ENCODE measurements at regions not wholly inside any gene's neighbourhood (a gene's known extent, or its start where the extent isn't known, plus 50 kb on each side); places are given as distances from the start of the nearest gene placed in this dataset.

- Histone ChIP-seq H3K9me3 (no peaks in the 10 kb centered on the region), H3K27ac (no peak overlapping the region), H3K36me3 (no peaks in the 10 kb centered on the region), H3K27me3 (no peaks in the 10 kb centered on the region), H3K4me3 (no peak overlapping the region), H3K4me1 (no peaks in the 10 kb centered on the region)
- no peak for DNase-seq
- no peak for TF ChIP-seq CTCF (IDR thresholded peaks at IDR 0.05)
- intact Hi-C loops (cut with DNase I; ENCODE audit: low total_unique reads) = no loop called here
These were observed 1085.9 kb downstream of the BCL11B start for GRCh38 chr14:98186140-98186539.

GRCh38 chr14:98187281-98187680, 1084.7 kb downstream of the BCL11B start:
- no peaks in the 10 kb centered on the region for H3K4me1 ChIP-seq
- intact Hi-C loops (cut with DNase I; ENCODE audit: low total_unique reads) = no loop called here
- no peaks in the 10 kb centered on the region for H3K9me3 ChIP-seq

GRCh38 chr14:98189062-98189461, 1082.9 kb downstream of the BCL11B start:
- intact Hi-C loops (cut with DNase I; ENCODE audit: low total_unique reads) = no loop called here
- no peaks in the 10 kb centered on the region for H3K36me3 ChIP-seq
- no peak overlapping the region for H3K4me3 ChIP-seq
- no peaks in the 10 kb centered on the region for H3K9me3 ChIP-seq
- H3K27me3 ChIP-seq = no peaks in the 10 kb centered on the region
- DNase-seq = no peak
- H3K4me1 ChIP-seq = no peaks in the 10 kb centered on the region
- no peak for TF ChIP-seq CTCF (IDR thresholded peaks at IDR 0.05)
- H3K27ac ChIP-seq = no peak overlapping the region

More at GRCh38 chr14:98187281-98187680, 1084.7 kb downstream of the BCL11B start:
- no peak for DNase-seq
- Histone ChIP-seq H3K36me3 (no peaks in the 10 kb centered on the region), H3K27me3 (no peaks in the 10 kb centered on the region), H3K27ac (no peak overlapping the region), H3K4me3 (no peak overlapping the region)
- no peak for TF ChIP-seq CTCF (IDR thresholded peaks at IDR 0.05)

- Histone ChIP-seq H3K27ac (no peak overlapping the region), H3K4me3 (no peak overlapping the region), H3K36me3 (no peaks in the 10 kb centered on the region), H3K27me3 (no peaks in the 10 kb centered on the region), H3K9me3 (no peaks in the 10 kb centered on the region), H3K4me1 (no peaks in the 10 kb centered on the region)
- intact Hi-C loops (cut with DNase I; ENCODE audit: low total_unique reads) = no loop called here
- DNase-seq = no peak
- TF ChIP-seq CTCF (IDR thresholded peaks at IDR 0.05) = no peak
These were observed 1082.5 kb downstream of the BCL11B start for GRCh38 chr14:98189511-98189910.

GRCh38 chr14:98189944-98190343, 1082.1 kb downstream of the BCL11B start:
- intact Hi-C loops (cut with DNase I; ENCODE audit: low total_unique reads) = no loop called here
- no peaks in the 10 kb centered on the region for H3K4me1 ChIP-seq
- no peak for DNase-seq
- no peaks in the 10 kb centered on the region for H3K27me3 ChIP-seq
- H3K27ac ChIP-seq = no peak overlapping the region
- no peak for TF ChIP-seq CTCF (IDR thresholded peaks at IDR 0.05)
- no peak overlapping the region for H3K4me3 ChIP-seq
- H3K9me3 ChIP-seq = no peaks in the 10 kb centered on the region
- H3K36me3 ChIP-seq = no peaks in the 10 kb centered on the region

GRCh38 chr14:98192946-98193345, 1079.1 kb downstream of the BCL11B start:
- H3K27me3 ChIP-seq = no peaks in the 10 kb centered on the region
- DNase-seq = no peak
- no peaks in the 10 kb centered on the region for H3K9me3 ChIP-seq
- H3K4me1 ChIP-seq = no peaks in the 10 kb centered on the region
- no peak overlapping the region for H3K27ac ChIP-seq
- H3K36me3 ChIP-seq = no peaks in the 10 kb centered on the region
- intact Hi-C loops (cut with DNase I; ENCODE audit: low total_unique reads) = no loop called here
- H3K4me3 ChIP-seq = no peak overlapping the region
- TF ChIP-seq CTCF (IDR thresholded peaks at IDR 0.05) = no peak
